ENCODE measurements at regions not wholly inside any gene's neighbourhood (a gene's known extent, or its start where the extent isn't known, plus 50 kb on each side); places are given as distances from the start of the nearest gene placed in this dataset.

- TF ChIP-seq CTCF (IDR thresholded peaks at IDR 0.05) (no peak), POLR2AphosphoS2 (conservative IDR thresholded peaks at IDR 0.05; ENCODE audit: low read length) (no peak), HDAC2 (IDR thresholded peaks at IDR 0.05) (no peak), RCOR1 (IDR thresholded peaks at IDR 0.05; ENCODE audit: low read depth, low read length) (no peak), JUN (IDR thresholded peaks at IDR 0.05) (no peak), MAX (IDR thresholded peaks at IDR 0.05) (no peak)
These were observed 146.7 kb upstream of the CXXC4 start for GRCh38 chr4:104641418-104641817.

Measured in A549 (cell line).